ENCODE measurements at regions not wholly inside any gene's neighbourhood (a gene's known extent, or its start where the extent isn't known, plus 50 kb on each side); places are given as distances from the start of the nearest gene placed in this dataset.

GRCh38 chr1:189805735-189806134 lies 671.9 kb downstream of the BRINP3 start:
- TF ChIP-seq CTCF (conservative IDR thresholded peaks at IDR 0.05): no peak
- no peak for TF ChIP-seq EZH2 (IDR thresholded peaks at IDR 0.05; ENCODE audit: low read depth)

Measured in PC-9 (cell line).